ENCODE measurements at regions not wholly inside any gene's neighbourhood (a gene's known extent, or its start where the extent isn't known, plus 50 kb on each side); places are given as distances from the start of the nearest gene placed in this dataset.

- Histone ChIP-seq H3K27ac (no peak overlapping the region), H3K36me3 (replicated peaks in 1 of 2) (no peaks in the 10 kb centered on the region), H3K9me3 (replicated peaks in 1 of 3) (peaks cover 0 to 13% (median 0%) of the 10 kb centered on the region in 3 donors), H3K4me3 (no peak overlapping the region), H3K27me3 (no peaks in the 10 kb centered on the region), H3K4me1 (replicated peaks in 1 of 2) (no peaks in the 10 kb centered on the region)
- 91 to 100% (median 97%) methylated on average over 5 to 11 of the region's 11 CpGs for WGBS, 4 donors
- intact Hi-C loops (cut with DNase I): no loop called here
- no peak for DNase-seq
- TF ChIP-seq POLR2A (IDR thresholded peaks at IDR 0.05): no peak
- TF ChIP-seq CTCF (IDR thresholded peaks at IDR 0.05): no peak
Observed at GRCh38 chr3:104687362-104687761, 679.3 kb upstream of the ALCAM start.

- Histone ChIP-seq H3K4me1 (replicated peaks in 1 of 2) (no peaks in the 10 kb centered on the region), H3K27ac (no peak overlapping the region), H3K27me3 (no peaks in the 10 kb centered on the region), H3K9me3 (replicated peaks in 1 of 3) (no peaks in the 10 kb centered on the region), H3K4me3 (no peak overlapping the region), H3K36me3 (replicated peaks in 1 of 2) (no peaks in the 10 kb centered on the region)
- intact Hi-C loops (cut with DNase I): no loop called here
- TF ChIP-seq CTCF (IDR thresholded peaks at IDR 0.05) (no peak), POLR2A (IDR thresholded peaks at IDR 0.05) (no peak)
- DNase-seq: no peak
- WGBS, 4 donors: 59 to 87% (median 74%) methylated on average over 5 to 8 of the region's 8 CpGs
Observed at GRCh38 chr3:104696470-104696869, 670.2 kb upstream of the ALCAM start.

- H3K4me3 ChIP-seq: no peak overlapping the region
- no peaks in the 10 kb centered on the region for H3K36me3 ChIP-seq (replicated peaks in 1 of 2)
- DNase-seq: no peak
- no peaks in the 10 kb centered on the region for H3K27me3 ChIP-seq
- H3K27ac ChIP-seq: no peak overlapping the region
- WGBS, 4 donors: 85 to 90% (median 86%) methylated on average over 6 of the region's 6 CpGs
- intact Hi-C loops (cut with DNase I): no loop called here
- no peaks in the 10 kb centered on the region for H3K4me1 ChIP-seq (replicated peaks in 1 of 2)
- H3K9me3 ChIP-seq (replicated peaks in 1 of 3): peaks cover 0 to 4% (median 0%) of the 10 kb centered on the region in 3 donors
- TF ChIP-seq POLR2A (IDR thresholded peaks at IDR 0.05): no peak
- TF ChIP-seq CTCF (IDR thresholded peaks at IDR 0.05): no peak
Observed at GRCh38 chr3:104711406-104711805, 655.3 kb upstream of the ALCAM start.

- Histone ChIP-seq H3K9me3 (replicated peaks in 1 of 3) (peaks cover 0 to 4% (median 0%) of the 10 kb centered on the region in 3 donors), H3K4me1 (replicated peaks in 1 of 2) (no peaks in the 10 kb centered on the region), H3K27ac (no peak overlapping the region), H3K4me3 (no peak overlapping the region), H3K27me3 (no peaks in the 10 kb centered on the region), H3K36me3 (replicated peaks in 1 of 2) (no peaks in the 10 kb centered on the region)
- WGBS, 4 donors: 89 to 97% (median 91%) methylated on average over 1 of the region's 1 CpG
- DNase-seq: no peak
- intact Hi-C loops (cut with DNase I): no loop called here
- TF ChIP-seq CTCF (IDR thresholded peaks at IDR 0.05): no peak
- TF ChIP-seq POLR2A (IDR thresholded peaks at IDR 0.05): no peak
Observed at GRCh38 chr3:104715972-104716371, 650.7 kb upstream of the ALCAM start.
